Transverse colon (tissue), 4 donors: ENCODE measurements at regions not wholly inside any gene's neighbourhood (a gene's known extent, or its start where the extent isn't known, plus 50 kb on each side); places are given as distances from the start of the nearest gene placed in this dataset.

ENCODE experiments used
- DNase-seq: peaks from one replicate; pipeline ENCODE4 v3.0.0-alpha.2; 2019
- H3K27ac ChIP-seq, 4 donors: fragments of 200-600 bp; sonication (generic); 2 replicates each; pipeline ENCODE4 v1.5.1; 2016 to 2018; ENCODE audit warnings: inconsistent platforms in 4 of 4
- H3K27me3 ChIP-seq: fragments of 200-600 bp; sonication (generic); 2 replicates; pipeline ENCODE4 v1.5.1; 2017; ENCODE audit warnings: inconsistent platforms
- H3K36me3 ChIP-seq, 4 donors: fragments of 200-600 bp; sonication (generic); 2 replicates each; pipeline ENCODE4 v1.5.1; 2017 to 2019; ENCODE audit warnings: inconsistent platforms in 4 of 4
- H3K4me1 ChIP-seq, 4 donors: fragments of 200-600 bp; sonication (generic); 2 replicates each; pipeline ENCODE4 v1.5.1; 2017 to 2020; ENCODE audit warnings: inconsistent platforms in 4 of 4
- H3K4me3 ChIP-seq, 4 donors: fragments of 200-600 bp; sonication (generic); 1 replicate in 1 of 4; 2 replicates in 3 of 4; pipeline versions ENCODE4 v1.5.1 to v1.6.1; 2017 to 2019; ENCODE audit warnings: inconsistent platforms in 4 of 4
- H3K9me3 ChIP-seq, 2 donors: fragments of 200-600 bp; sonication (generic); 2 replicates each; pipeline ENCODE4 v1.5.1; 2017 to 2019; ENCODE audit warnings: inconsistent platforms in 2 of 2
- EP300 ChIP-seq: sonication (generic); formaldehyde crosslinking; IDR thresholded peaks from one replicate; pipeline ENCODE4 v1.6.1; 2017; ENCODE audit warnings: antibody characterized with exemption, low read depth
- POLR2A ChIP-seq: fragments of 450-650 bp; IDR thresholded peaks from one replicate; pipeline ENCODE4 v1.6.1; 2016; ENCODE audit warnings: antibody characterized with exemption, mild to moderate bottlenecking, moderate library complexity
- POLR2AphosphoS5 ChIP-seq, 3 donors: sonication (generic); formaldehyde crosslinking; IDR thresholded peaks; one replicate each; pipeline ENCODE4 v1.6.1; 2016; ENCODE audit warnings: antibody characterized with exemption in 3 of 3
- WGBS, 2 donors: methylation state at CpG; one replicate each; pipeline ENCODE4 v1.1.5; 2018; ENCODE audit warnings: low coverage in 1 of 2; 5-methylcytosine and 5-hydroxymethylcytosine counted together
- in situ Hi-C, 4 donors: fragments of 200-750 bp; cut with MboI; loops; one replicate each; pipeline versions ENCODE4 v1.15.0 to v1.15.1; 2017; ENCODE audit warnings: low sequenced_read_pairs in 3 of 4, low pct_ligation_motif_present in 1 of 4, low pct_unique_long_range_greater_than_20kb in 1 of 4
- intact Hi-C: fragments of 100-400 bp; cut with DNase I; formaldehyde crosslinking; loops from one replicate; pipeline ENCODE4 v1.15.1; 2023; ENCODE audit warnings: low total_unique reads
- TF ChIP-seq, protein P1 (sequence below), 5 experiments: fragments of 200-600 bp in 3 of 5; fragments of 450-650 bp in 2 of 5; sonication (generic) in 3 of 5; IDR thresholded peaks; 1 replicate in 2 of 5; 2 replicates in 3 of 5; pipeline ENCODE4 v1.5.1; 2016 to 2017; ENCODE audit warnings: antibody characterized with exemption in 5 of 5, inconsistent platforms in 3 of 5, mild to moderate bottlenecking in 2 of 5, moderate library complexity in 1 of 5

DNA sequence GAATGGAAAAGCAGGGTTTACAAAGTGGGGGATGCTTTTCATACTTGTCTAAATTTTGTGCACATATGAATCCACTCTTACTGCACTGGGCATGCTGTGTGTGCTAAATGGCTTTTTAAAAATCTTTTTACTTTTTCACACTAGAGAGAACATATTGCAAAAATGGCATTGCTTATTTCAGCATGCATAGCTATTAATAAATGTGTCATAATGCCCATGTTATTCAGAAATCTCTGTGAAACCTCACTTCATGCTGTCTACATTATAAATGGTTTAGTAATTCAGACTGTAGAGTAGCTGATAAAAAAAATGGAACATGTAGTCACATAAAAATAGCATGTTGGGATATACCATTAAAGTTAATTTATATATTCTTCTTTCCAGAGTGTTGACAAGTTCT, 593.8 kb downstream of the RPL10L start:
- Histone ChIP-seq H3K27me3 (no peaks in the 10 kb centered on the region), H3K9me3 (no peaks in the 10 kb centered on the region), H3K36me3 (no peaks in the 10 kb centered on the region), H3K27ac (no peak overlapping the region), H3K4me3 (no peak overlapping the region), H3K4me1 (no peaks in the 10 kb centered on the region)
- no peak for DNase-seq
- TF ChIP-seq, protein P1, sequence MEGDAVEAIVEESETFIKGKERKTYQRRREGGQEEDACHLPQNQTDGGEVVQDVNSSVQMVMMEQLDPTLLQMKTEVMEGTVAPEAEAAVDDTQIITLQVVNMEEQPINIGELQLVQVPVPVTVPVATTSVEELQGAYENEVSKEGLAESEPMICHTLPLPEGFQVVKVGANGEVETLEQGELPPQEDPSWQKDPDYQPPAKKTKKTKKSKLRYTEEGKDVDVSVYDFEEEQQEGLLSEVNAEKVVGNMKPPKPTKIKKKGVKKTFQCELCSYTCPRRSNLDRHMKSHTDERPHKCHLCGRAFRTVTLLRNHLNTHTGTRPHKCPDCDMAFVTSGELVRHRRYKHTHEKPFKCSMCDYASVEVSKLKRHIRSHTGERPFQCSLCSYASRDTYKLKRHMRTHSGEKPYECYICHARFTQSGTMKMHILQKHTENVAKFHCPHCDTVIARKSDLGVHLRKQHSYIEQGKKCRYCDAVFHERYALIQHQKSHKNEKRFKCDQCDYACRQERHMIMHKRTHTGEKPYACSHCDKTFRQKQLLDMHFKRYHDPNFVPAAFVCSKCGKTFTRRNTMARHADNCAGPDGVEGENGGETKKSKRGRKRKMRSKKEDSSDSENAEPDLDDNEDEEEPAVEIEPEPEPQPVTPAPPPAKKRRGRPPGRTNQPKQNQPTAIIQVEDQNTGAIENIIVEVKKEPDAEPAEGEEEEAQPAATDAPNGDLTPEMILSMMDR (IDR thresholded peaks at IDR 0.05): no peak
- intact Hi-C loops: no loop called here
- in situ Hi-C loops: no loop called here

DNA sequence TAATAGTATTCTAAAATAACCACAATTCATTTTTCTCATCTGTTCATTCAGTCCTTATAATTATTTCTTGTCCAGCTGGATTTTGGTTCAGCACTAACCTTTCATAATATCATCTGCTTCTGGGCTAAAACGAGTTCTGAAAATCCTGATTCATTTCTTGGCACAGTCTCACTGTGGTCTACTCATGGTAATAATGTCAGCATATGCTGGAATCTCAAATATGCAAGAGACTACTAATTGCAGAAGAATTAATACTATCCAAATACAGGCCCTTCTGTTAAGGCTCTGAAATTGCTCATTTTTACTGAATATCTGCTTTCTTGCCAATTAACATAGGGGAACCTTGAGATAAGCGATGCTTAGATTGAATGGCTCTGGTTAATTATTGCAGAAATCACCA, 597.1 kb downstream of the RPL10L start:
- no peak overlapping the region for H3K4me3 ChIP-seq
- TF ChIP-seq EP300 (no peak), POLR2A (no peak), POLR2AphosphoS5 (IDR thresholded peaks at IDR 0.05) (no peak)
- TF ChIP-seq, protein P1 (IDR thresholded peaks at IDR 0.05): no peak
- H3K4me1 ChIP-seq: no peaks in the 10 kb centered on the region
- no peaks in the 10 kb centered on the region for H3K36me3 ChIP-seq
- intact Hi-C loops (no loop called here), in situ Hi-C loops (no loop called here)
- DNase-seq: no peak
- H3K27me3 ChIP-seq: no peaks in the 10 kb centered on the region
- no peaks in the 10 kb centered on the region for H3K9me3 ChIP-seq
- H3K27ac ChIP-seq: no peak overlapping the region
- WGBS, 2 donors: 52 to 58% methylated on average over 2 of the region's 2 CpGs

DNA sequence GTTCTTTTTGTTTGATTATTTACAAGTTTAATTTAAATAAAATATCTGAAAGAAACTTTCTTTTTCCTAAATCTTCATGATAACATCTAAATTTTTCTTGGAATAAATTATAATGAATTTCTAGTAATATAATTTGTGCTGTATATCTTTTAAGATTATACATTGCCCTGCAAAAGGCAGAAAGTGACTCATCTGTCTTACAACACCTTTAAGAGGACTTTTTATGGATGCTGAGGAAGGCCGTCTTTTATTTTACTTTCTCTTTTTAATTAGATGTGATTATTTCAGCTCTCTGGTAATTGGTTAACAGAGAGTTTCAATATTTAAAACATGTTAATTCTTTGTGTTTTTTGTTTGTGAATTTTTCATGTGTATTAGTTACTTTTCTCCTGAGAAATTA, 598.4 kb downstream of the RPL10L start:
- TF ChIP-seq, protein P1 (IDR thresholded peaks at IDR 0.05): no peak
- no peak for TF ChIP-seq POLR2A
- no peak for TF ChIP-seq POLR2AphosphoS5 (IDR thresholded peaks at IDR 0.05)
- TF ChIP-seq EP300: no peak
- 62 to 64% methylated on average over 1 of the region's 1 CpG for WGBS, 2 donors
- Histone ChIP-seq H3K9me3 (no peaks in the 10 kb centered on the region), H3K36me3 (no peaks in the 10 kb centered on the region), H3K27me3 (no peaks in the 10 kb centered on the region), H3K4me1 (no peaks in the 10 kb centered on the region), H3K4me3 (no peak overlapping the region), H3K27ac (no peak overlapping the region)
- in situ Hi-C loops: no loop called here
- DNase-seq: no peak
- intact Hi-C loops: no loop called here

DNA sequence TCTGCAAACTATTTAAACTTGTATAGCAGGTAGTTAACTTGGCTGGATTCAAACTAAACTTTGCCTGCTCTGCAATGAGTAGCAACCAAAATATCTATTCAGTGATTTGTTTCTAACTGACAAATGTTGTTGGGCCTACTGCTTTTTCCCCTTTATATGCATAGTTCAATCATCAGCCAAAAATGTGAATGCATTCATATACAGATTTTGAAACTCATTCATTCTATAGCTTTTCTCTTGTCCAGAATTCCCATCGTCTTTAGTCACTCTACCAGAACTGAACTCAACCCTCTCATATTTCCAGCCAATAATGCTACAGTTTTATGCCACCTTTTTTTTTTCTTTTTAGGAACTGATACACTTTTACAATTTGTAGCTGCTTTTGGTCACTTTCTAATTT, 599.8 kb downstream of the RPL10L start:
- DNase-seq: no peak
- TF ChIP-seq, protein P1 (IDR thresholded peaks at IDR 0.05): no peak
- no peak for TF ChIP-seq POLR2AphosphoS5 (IDR thresholded peaks at IDR 0.05)
- no peak for TF ChIP-seq EP300
- TF ChIP-seq POLR2A: no peak
- no peaks in the 10 kb centered on the region for H3K27me3 ChIP-seq
- in situ Hi-C loops: no loop called here
- no peaks in the 10 kb centered on the region for H3K36me3 ChIP-seq
- WGBS, 2 donors: 76 to 92% methylated on average over 1 of the region's 1 CpG
- no peak overlapping the region for H3K4me3 ChIP-seq
- H3K4me1 ChIP-seq: no peaks in the 10 kb centered on the region
- no peak overlapping the region for H3K27ac ChIP-seq
- intact Hi-C loops: no loop called here
- H3K9me3 ChIP-seq: no peaks in the 10 kb centered on the region
